Uterus (tissue), 3 donors: ENCODE measurements at regions not wholly inside any gene's neighbourhood (a gene's known extent, or its start where the extent isn't known, plus 50 kb on each side); places are given as distances from the start of the nearest gene placed in this dataset.
A peak's percentile ranks its signal among the peaks of the same experiment; 100 is the strongest.
"Not testable (repeated sequence)": the region's sequence is repeated elsewhere in the genome, so short reads cannot be mapped to it uniquely, and the experiment has no call there.

Source experiments
- DNase-seq, 2 donors: peaks; one replicate each; pipeline ENCODE4 v3.0.0-alpha.2; 2019 to 2020
- H3K27ac ChIP-seq, 2 donors: fragments of 200-600 bp; sonication (generic); 1 replicate in 1 of 2; 2 replicates in 1 of 2; pipeline ENCODE4 v1.5.1; 2016 to 2018
- H3K27me3 ChIP-seq, 2 donors: fragments of 200-600 bp; sonication (generic); one replicate each; pipeline ENCODE4 v1.5.1; 2018 to 2019; ENCODE audit warnings: control low read depth in 1 of 2
- H3K36me3 ChIP-seq, 2 donors: fragments of 200-600 bp; sonication (generic); one replicate each; pipeline ENCODE4 v1.5.1; 2019; ENCODE audit warnings: control low read depth in 1 of 2
- H3K4me1 ChIP-seq, 2 donors: fragments of 200-600 bp; sonication (generic); one replicate each; pipeline ENCODE4 v1.5.1; 2018 to 2019; ENCODE audit warnings: control low read depth in 1 of 2
- H3K4me3 ChIP-seq, 2 donors: fragments of 200-600 bp; sonication (generic); 1 replicate in 1 of 2; 2 replicates in 1 of 2; pipeline ENCODE4 v1.5.1; 2018 to 2019; ENCODE audit warnings: mild to moderate bottlenecking in 1 of 2
- H3K9me3 ChIP-seq, 2 donors: fragments of 200-600 bp; sonication (generic); one replicate each; pipeline ENCODE4 v1.5.1; 2019; ENCODE audit warnings: control low read depth in 1 of 2
- CTCF ChIP-seq, 4 experiments: fragments of 200-600 bp in 2 of 4; fragments of 450-650 bp in 2 of 4; sonication (generic) in 2 of 4; IDR thresholded peaks; one replicate each; pipeline ENCODE4 v1.5.1; 2016 to 2019; ENCODE audit warnings: antibody characterized with exemption in 4 of 4, mild to moderate bottlenecking in 2 of 4, moderate library complexity in 1 of 4
- POLR2A ChIP-seq, 2 donors: fragments of 450-650 bp; IDR thresholded peaks; one replicate each; pipeline ENCODE4 v1.6.1; 2016; ENCODE audit warnings: antibody characterized with exemption in 2 of 2, mild to moderate bottlenecking in 1 of 2, moderate library complexity in 1 of 2
- intact Hi-C: fragments of 100-400 bp; cut with DNase I; formaldehyde crosslinking; loops from one replicate; pipeline ENCODE4 v1.15.1; 2023; ENCODE audit warnings: low total_unique reads
- donor health status: DM: yes; HTN: yes; CAD: no.

DNA sequence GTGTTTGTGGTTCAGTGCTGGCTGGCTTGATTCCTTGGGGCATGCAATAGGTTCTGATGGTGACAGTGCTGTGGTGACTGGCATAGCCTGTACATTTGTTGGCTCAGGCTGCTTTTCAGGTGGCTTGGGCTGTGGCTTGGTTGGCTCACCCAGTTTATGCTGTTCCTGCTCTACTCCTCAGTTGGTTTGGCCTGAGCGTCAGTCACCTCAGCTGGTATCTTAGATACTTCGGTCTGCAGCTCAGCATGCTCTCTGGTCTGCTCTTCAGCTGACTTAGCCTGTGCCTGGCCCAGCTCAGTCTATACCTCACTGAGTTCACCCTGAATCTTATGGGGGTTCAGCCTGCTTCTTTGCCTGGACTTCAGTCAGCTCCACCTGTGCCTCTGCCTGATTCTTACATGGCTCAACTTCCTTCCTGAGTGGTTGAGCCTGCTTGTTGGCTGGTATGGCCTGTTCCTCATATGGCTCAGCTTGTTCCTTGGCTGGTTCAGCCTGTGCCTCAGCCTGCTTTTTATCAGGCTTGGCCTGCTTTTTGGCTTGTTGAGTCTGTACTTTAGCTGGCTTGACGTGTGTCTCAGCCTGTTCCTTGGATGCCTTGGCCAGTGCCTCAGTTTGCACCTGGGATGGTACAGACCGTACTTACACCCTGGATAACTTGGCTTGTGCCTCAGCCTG is 170.6 kb downstream of the MSN start:
- H3K9me3 ChIP-seq = no peaks in the 10 kb centered on the region
- H3K4me1 ChIP-seq = no peaks in the 10 kb centered on the region
- H3K36me3 ChIP-seq = no peaks in the 10 kb centered on the region
- intact Hi-C loops = no loop called here
- H3K4me3 ChIP-seq = no peak overlapping the region
- no peaks in the 10 kb centered on the region for H3K27me3 ChIP-seq
- no peak for DNase-seq
- H3K27ac ChIP-seq = no peak overlapping the region
- no peak for TF ChIP-seq POLR2A (IDR thresholded peaks at IDR 0.05)
- no peak for TF ChIP-seq CTCF (IDR thresholded peaks at IDR 0.05)

- intact Hi-C loops = no loop called here
Measured at GRCh38 chrX:65831268-65831667, 163.8 kb downstream of the MSN start.

GRCh38 chrX:65828599-65828998 is 161.1 kb downstream of the MSN start:
- no peak for DNase-seq
- TF ChIP-seq POLR2A (IDR thresholded peaks at IDR 0.05) (no peak), CTCF (IDR thresholded peaks at IDR 0.05) (no peak)
- Histone ChIP-seq H3K4me3 (no peak overlapping the region), H3K9me3 (no peaks in the 10 kb centered on the region), H3K27ac (no peak overlapping the region), H3K36me3 (no peaks in the 10 kb centered on the region), H3K4me1 (no peaks in the 10 kb centered on the region), H3K27me3 (no peaks in the 10 kb centered on the region)
- intact Hi-C loops = no loop called here

More at GRCh38 chrX:65831268-65831667, 163.8 kb downstream of the MSN start:
- Histone ChIP-seq H3K4me3 (no peak overlapping the region), H3K27ac (no peak overlapping the region), H3K27me3 (no peaks in the 10 kb centered on the region), H3K36me3 (no peaks in the 10 kb centered on the region), H3K9me3 (no peaks in the 10 kb centered on the region), H3K4me1 (no peaks in the 10 kb centered on the region)
- no peak for TF ChIP-seq CTCF (IDR thresholded peaks at IDR 0.05)
- no peak for TF ChIP-seq POLR2A (IDR thresholded peaks at IDR 0.05)
- DNase-seq = no peak

DNA sequence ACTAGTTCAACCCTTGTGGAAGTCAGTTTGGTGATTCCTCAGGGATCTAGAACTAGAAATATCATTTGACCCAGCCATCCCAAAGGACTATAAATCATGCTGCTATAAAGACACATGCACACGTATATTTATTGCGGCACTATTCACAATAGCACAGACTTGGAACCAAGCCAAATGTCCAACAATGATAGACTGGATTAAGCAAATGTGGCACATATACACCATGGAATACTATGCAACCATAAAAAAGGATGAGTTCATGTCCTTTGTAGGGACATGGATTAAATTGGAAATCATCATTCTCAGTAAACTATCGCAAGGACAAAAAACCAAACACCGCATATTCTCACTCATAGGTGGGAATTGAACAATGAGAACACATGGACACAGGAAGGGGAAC is 157.8 kb downstream of the MSN start:
- intact Hi-C loops, H3K4me1 ChIP-seq, DNase-seq, H3K27ac ChIP-seq, H3K27me3 ChIP-seq, H3K4me3 ChIP-seq, H3K9me3 ChIP-seq, H3K36me3 ChIP-seq: not testable (repeated sequence)

DNA sequence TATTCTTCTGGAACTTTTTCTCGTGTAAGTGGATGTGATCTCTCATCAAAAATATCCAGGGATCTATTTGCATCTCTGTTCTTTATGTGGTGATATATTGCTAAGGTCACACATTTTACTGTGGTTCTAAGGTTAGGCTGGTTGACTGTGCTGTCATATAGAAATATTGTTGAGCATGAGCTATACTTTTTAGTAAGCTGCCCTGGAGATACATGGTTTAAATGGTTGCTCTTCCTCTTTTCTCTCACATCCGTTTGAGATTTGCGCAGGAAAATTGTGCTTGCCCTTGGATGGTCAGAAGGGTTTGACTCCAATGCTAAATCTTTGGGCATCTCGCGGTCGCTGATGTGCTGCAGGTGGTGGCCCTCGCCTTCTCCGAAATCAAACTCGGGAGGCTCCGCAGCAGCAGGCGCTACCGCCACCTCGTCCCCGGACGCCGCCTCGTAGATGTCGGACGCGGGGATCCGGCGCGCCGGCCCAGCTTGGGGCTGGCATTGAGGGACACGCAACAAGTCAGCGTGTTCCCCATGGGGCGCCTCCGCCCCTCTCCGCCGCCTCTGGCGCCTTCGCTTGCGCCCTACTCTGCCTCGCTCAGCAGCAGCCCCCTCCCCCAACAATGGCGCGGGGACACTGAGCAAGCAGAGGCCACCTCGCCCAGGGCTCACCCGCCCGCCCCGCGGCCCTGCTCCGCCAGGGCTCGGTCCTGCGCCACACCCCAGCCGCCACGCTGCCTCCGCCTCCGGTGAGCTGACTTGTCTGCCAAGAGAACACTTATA is 154.5 kb downstream of the MSN start:
- Histone ChIP-seq H3K4me3 (peak overlapping the region in 1 of 2 donors; percentile 4), H3K4me1 (no peaks in the 10 kb centered on the region), H3K27me3 (no peaks in the 10 kb centered on the region), H3K27ac (no peak overlapping the region), H3K9me3 (no peaks in the 10 kb centered on the region), H3K36me3 (no peaks in the 10 kb centered on the region)
- TF ChIP-seq CTCF (IDR thresholded peaks at IDR 0.05) (no peak), POLR2A (IDR thresholded peaks at IDR 0.05) (no peak)
- no peak for DNase-seq
- intact Hi-C loops = no loop called here

- H3K27ac ChIP-seq, H3K36me3 ChIP-seq, intact Hi-C loops, H3K27me3 ChIP-seq, H3K4me1 ChIP-seq, H3K9me3 ChIP-seq, H3K4me3 ChIP-seq, DNase-seq: not testable (repeated sequence)
Measured at GRCh38 chrX:65819983-65820382, 152.5 kb downstream of the MSN start.
